ENCODE measurements at regions not wholly inside any gene's neighbourhood (a gene's known extent, or its start where the extent isn't known, plus 50 kb on each side); places are given as distances from the start of the nearest gene placed in this dataset.

GRCh38 chr9:80305136-80305535 is 733.4 kb downstream of the TLE4 start:
- H3K4me1 ChIP-seq (replicated peaks in 1 of 2; ENCODE audit: control insufficient read depth in 2 of 2, insufficient read depth in 2 of 2, low read length in 2 of 2): no peaks in the 10 kb centered on the region
- FAIRE-seq: no peak
- H3K9me3 ChIP-seq (replicated peaks; ENCODE audit: control insufficient read depth, insufficient read depth, low read depth, low read length): no peaks in the 10 kb centered on the region
- CTCF ChIA-PET (ENCODE audit: low intra/inter-chr PET ratio): no interaction called here
- H3K27ac ChIP-seq (ENCODE audit: extremely low read depth, low read depth, low read length): no peak overlapping the region
- TF ChIP-seq ETS2 (tag; IDR thresholded peaks at IDR 0.05; ENCODE audit: borderline replicate concordance, poor library complexity, severe bottlenecking): no peak
- TF ChIP-seq MTA1 (IDR thresholded peaks at IDR 0.05; ENCODE audit: borderline replicate concordance): no peak
- no peak for TF ChIP-seq ZEB2 (IDR thresholded peaks at IDR 0.05)
- TF ChIP-seq ZNF431 (CRISPR knock-in tag; IDR thresholded peaks at IDR 0.05): no peak
- no peak for TF ChIP-seq MIER1 (IDR thresholded peaks at IDR 0.05; ENCODE audit: low read depth)
- no peak for TF ChIP-seq SRSF3 (IDR thresholded peaks at IDR 0.05; ENCODE audit: insufficient read depth, low read length)
- no peak for TF ChIP-seq FOXK2 (conservative IDR thresholded peaks at IDR 0.05 in 1 of 2, IDR thresholded peaks at IDR 0.05 in 1 of 2; ENCODE audit: low read depth in 2 of 2)
- TF ChIP-seq HINFP (tag; conservative IDR thresholded peaks at IDR 0.05; ENCODE audit: low read depth): no peak
- TF ChIP-seq ZNF232 (CRISPR knock-in tag; IDR thresholded peaks at IDR 0.05): no peak
- no peak for TF ChIP-seq ZBTB7A (IDR thresholded peaks at IDR 0.05; ENCODE audit: borderline replicate concordance, control insufficient read depth, low read depth, low read length)
- TF ChIP-seq THAP7 (CRISPR knock-in tag; IDR thresholded peaks at IDR 0.05): no peak
- no peak for TF ChIP-seq EWSR1 (IDR thresholded peaks at IDR 0.05; ENCODE audit: borderline replicate concordance, low read depth, partially characterized antibody)
- TF ChIP-seq PHB2 (IDR thresholded peaks at IDR 0.05; ENCODE audit: low read depth): no peak
- no peak for TF ChIP-seq ZNF511 (CRISPR knock-in tag; IDR thresholded peaks at IDR 0.05)
- no peak for TF ChIP-seq PHF21A (IDR thresholded peaks at IDR 0.05; ENCODE audit: borderline replicate concordance, low read depth)
- TF ChIP-seq ZNF316 (IDR thresholded peaks at IDR 0.05): no peak
- no peak for TF ChIP-seq SIRT6 (IDR thresholded peaks at IDR 0.05; ENCODE audit: low read depth, low read length)
- TF ChIP-seq PRPF4 (IDR thresholded peaks at IDR 0.05; ENCODE audit: insufficient read depth, low read depth, low read length, poor library complexity, severe bottlenecking): no peak
- no peak for TF ChIP-seq SMAD1 (IDR thresholded peaks at IDR 0.05; ENCODE audit: low read depth, low read length, partially characterized antibody)
- no peak for TF ChIP-seq CAMTA2 (CRISPR knock-in tag; conservative IDR thresholded peaks at IDR 0.05)
- no peak for ATAC-seq
- no peaks in the 10 kb centered on the region for H4K20me1 ChIP-seq (replicated peaks; ENCODE audit: control insufficient read depth, insufficient read depth, low read length)
- no peaks in the 10 kb centered on the region for H3K79me2 ChIP-seq (ENCODE audit: control insufficient read depth, insufficient read depth, low read length)
- no peak for DNase-seq (ENCODE audit: extremely low read depth in 1 of 4, low spot score in 3 of 4)
- no peak overlapping the region for H3K4me3 ChIP-seq
- H3K9ac ChIP-seq (ENCODE audit: insufficient read depth in 1 of 2, low read depth in 2 of 2, low read length in 2 of 2): no peak overlapping the region
- no peaks in the 10 kb centered on the region for H3K27me3 ChIP-seq (ENCODE audit: control insufficient read depth in 2 of 2, insufficient read depth in 2 of 2, low read length in 2 of 2)
- H3K9me1 ChIP-seq (ENCODE audit: control insufficient read depth, insufficient read depth, low read length): no peaks in the 10 kb centered on the region
- no peak overlapping the region for H2AFZ ChIP-seq (ENCODE audit: low read depth, low read length)
- no peaks in the 10 kb centered on the region for H3K36me3 ChIP-seq (ENCODE audit: control insufficient read depth, insufficient read depth, low read length)
- intact Hi-C loops (cut with micrococcal nuclease): no loop called here
- POLR2A ChIA-PET: no interaction called here
- no TSS peak for BruUV-seq (replicated peaks)
- in situ Hi-C loops (cut with MboI): no loop called here
- no CpG with 5 or more reads among the region's 1 CpG for WGBS (ENCODE audit: insufficient coverage, low coverage, missing lambda C conversion rate)
- H3K4me2 ChIP-seq (ENCODE audit: insufficient read depth, low read length): no peak overlapping the region
